CD14-positive monocyte (primary cell): ENCODE measurements at regions not wholly inside any gene's neighbourhood (a gene's known extent, or its start where the extent isn't known, plus 50 kb on each side); places are given as distances from the start of the nearest gene placed in this dataset.

Source experiments
- DNase-seq, 3 donors: peaks; one replicate each; pipeline ENCODE4 v3.0.0-alpha.2; 2011 to 2022
- H2AFZ ChIP-seq: 2 replicates; pipeline ENCODE4 v1.6.0; 2012; ENCODE audit warnings: mild to moderate bottlenecking, low read depth, low read length, inconsistent platforms; ENCODE audit not compliant: insufficient read depth, poor library complexity, severe bottlenecking
- H3K27ac ChIP-seq, 2 donors: 1 replicate in 1 of 2; 2 replicates in 1 of 2; pipeline ENCODE4 v1.5.1; 2012 to 2013; ENCODE audit warnings: low read length in 2 of 2, control low read depth in 1 of 2, inconsistent platforms in 1 of 2, low read depth in 1 of 2, mild to moderate bottlenecking in 1 of 2
- H3K27me3 ChIP-seq, 2 donors: one replicate each; pipeline versions ENCODE4 v1.6.0 to v1.6.1; 2011 to 2013; ENCODE audit warnings: low read length in 2 of 2; ENCODE audit not compliant: control insufficient read depth in 2 of 2, insufficient read depth in 2 of 2
- H3K36me3 ChIP-seq, 2 donors: replicated peaks in 1 of 2; 1 replicate in 1 of 2; 2 replicates in 1 of 2; pipeline versions ENCODE4 v1.5.1 to v1.6.1; 2012 to 2013; ENCODE audit warnings: low read length in 2 of 2, control low read depth in 1 of 2, inconsistent platforms in 1 of 2, mild to moderate bottlenecking in 1 of 2; ENCODE audit not compliant: insufficient read depth in 2 of 2, control insufficient read depth in 1 of 2
- H3K4me1 ChIP-seq, 2 donors: 1 replicate in 1 of 2; 2 replicates in 1 of 2; pipeline versions ENCODE4 v1.5.1 to v1.6.1; 2012 to 2013; ENCODE audit warnings: low read length in 2 of 2, control low read depth in 1 of 2, inconsistent platforms in 1 of 2, mild to moderate bottlenecking in 1 of 2, moderate library complexity in 1 of 2; ENCODE audit not compliant: insufficient read depth in 2 of 2, control insufficient read depth in 1 of 2
- H3K4me2 ChIP-seq: replicated peaks from 2 replicates; pipeline ENCODE3; 2012; ENCODE audit warnings: low read length, moderate library complexity, mild to moderate bottlenecking; ENCODE audit not compliant: poor library complexity, severe bottlenecking; ENCODE audit errors: extremely low read depth
- H3K4me3 ChIP-seq, 3 experiments: fragments of 200-600 bp in 1 of 3; sonication (generic) in 1 of 3; replicated peaks in 1 of 3; 1 replicate in 2 of 3; 2 replicates in 1 of 3; pipeline ENCODE4 v1.5.1; 2011 to 2013; ENCODE audit warnings: low read length in 3 of 3, mild to moderate bottlenecking in 3 of 3, control low read depth in 2 of 3, low read depth in 2 of 3, inconsistent platforms in 1 of 3, moderate library complexity in 1 of 3
- H3K79me2 ChIP-seq: 2 replicates; pipeline ENCODE4 v1.6.0; 2012; ENCODE audit warnings: mild to moderate bottlenecking, control low read depth, inconsistent platforms, low read length, moderate library complexity; ENCODE audit not compliant: insufficient read depth
- H3K9ac ChIP-seq: 2 replicates; pipeline ENCODE4 v1.6.0; 2017; ENCODE audit warnings: low read length, mild to moderate bottlenecking; ENCODE audit not compliant: insufficient read depth, poor library complexity, severe bottlenecking
- H3K9me3 ChIP-seq, 2 donors: replicated peaks in 1 of 2; 1 replicate in 1 of 2; 2 replicates in 1 of 2; pipeline versions ENCODE4 v1.5.1 to v1.6.1; 2012 to 2013; ENCODE audit warnings: low read length in 2 of 2, control low read depth in 1 of 2; ENCODE audit not compliant: control insufficient read depth in 1 of 2, insufficient read depth in 1 of 2
- H4K20me1 ChIP-seq: 2 replicates; pipeline ENCODE4 v1.6.0; 2012; ENCODE audit warnings: mild to moderate bottlenecking, low read length, control low read depth, moderate library complexity; ENCODE audit not compliant: insufficient read depth
- H3K27ac Mint-ChIP-seq, 7 donors: one replicate each; pipeline ENCODE4 v1.8.0; 2020; ENCODE audit warnings: mild to moderate bottlenecking in 7 of 7, mixed read lengths in 7 of 7, moderate library complexity in 6 of 7, inconsistent platforms in 2 of 7
- H3K27me3 Mint-ChIP-seq, 3 donors: one replicate each; pipeline ENCODE4 v1.8.0; 2021 to 2022; ENCODE audit warnings: low read depth in 3 of 3, mild to moderate bottlenecking in 3 of 3, mixed read lengths in 3 of 3, moderate library complexity in 3 of 3, inconsistent platforms in 1 of 3
- H3K36me3 Mint-ChIP-seq, 2 donors: one replicate each; pipeline ENCODE4 v1.8.0; 2020; ENCODE audit warnings: mixed read lengths in 2 of 2, inconsistent platforms in 1 of 2, mild to moderate bottlenecking in 1 of 2
- H3K4me1 Mint-ChIP-seq: one replicate; pipeline ENCODE4 v1.8.0; 2020; ENCODE audit warnings: mild to moderate bottlenecking, mixed read lengths
- H3K4me3 Mint-ChIP-seq, 2 donors: one replicate each; pipeline ENCODE4 v1.8.0; 2020; ENCODE audit warnings: mild to moderate bottlenecking in 2 of 2, mixed read lengths in 2 of 2, moderate library complexity in 1 of 2
- H3K9me3 Mint-ChIP-seq, 7 donors: one replicate each; pipeline ENCODE4 v1.8.0; 2020 to 2022; ENCODE audit warnings: mixed read lengths in 7 of 7, mild to moderate bottlenecking in 6 of 7, moderate library complexity in 6 of 7, inconsistent platforms in 2 of 7
- CTCF ChIP-seq: fragments of 200-600 bp; IDR thresholded peaks from one replicate; pipeline ENCODE4 v1.8.0; 2022; ENCODE audit warnings: antibody characterized with exemption, mild to moderate bottlenecking
- WGBS: methylation state at CpG from one replicate; pipeline ENCODE4 v1.1.5; 2013; ENCODE audit warnings: missing lambda C conversion rate; ENCODE audit not compliant: insufficient coverage; 5-methylcytosine and 5-hydroxymethylcytosine counted together
- intact Hi-C, 2 donors: fragments of 100-400 bp; cut with micrococcal nuclease; formaldehyde crosslinking; loops; one replicate each; pipeline versions ENCODE4 v1.15.0 to v1.15.1; 2023

GRCh38 chr14:71536015-71536740 lies 396.1 kb upstream of the RGS6 start:
- Histone ChIP-seq H3K27me3 (no peaks in the 10 kb centered on the region), H3K9ac (no peak overlapping the region), H3K36me3 (peaks cover 0 to 15% of the 10 kb centered on the region in 2 donors), H3K79me2 (no peaks in the 10 kb centered on the region), H3K4me2 (no peak overlapping the region), H3K4me1 (peaks cover 12 to 15% of the 10 kb centered on the region in 2 donors), H2AFZ (no peak overlapping the region), H3K27ac (no peak overlapping the region), H4K20me1 (peaks cover 82% of the 10 kb centered on the region), H3K4me3 (no peak overlapping the region), H3K9me3 (no peaks in the 10 kb centered on the region)
- H3K27me3 Mint-ChIP-seq, result no peaks in the 10 kb centered on the region
- no peak overlapping the region for H3K4me3 Mint-ChIP-seq
- DNase-seq, result no peak
- peaks cover 20 to 34% of the 10 kb centered on the region in 2 donors for H3K36me3 Mint-ChIP-seq
- H3K4me1 Mint-ChIP-seq, result peaks cover 19% of the 10 kb centered on the region
- peaks cover 0 to 2% (median 0%) of the 10 kb centered on the region in 7 donors for H3K9me3 Mint-ChIP-seq
- TF ChIP-seq CTCF, result no peak
- H3K27ac Mint-ChIP-seq, result no peak overlapping the region
- intact Hi-C loops, result no loop called here
- WGBS, result 86% methylated on average over 1 of the region's 2 CpGs

GRCh38 chr14:71536927-71537772 lies 395.1 kb upstream of the RGS6 start:
- H3K4me3 ChIP-seq, result no peak overlapping the region
- H2AFZ ChIP-seq, result no peak overlapping the region
- peaks cover 7 to 8% of the 10 kb centered on the region in 2 donors for H3K9me3 ChIP-seq
- Mint-ChIP-seq H3K36me3 (peaks cover 10 to 27% of the 10 kb centered on the region in 2 donors), H3K9me3 (peaks cover 2 to 9% (median 2%) of the 10 kb centered on the region in 7 donors), H3K27me3 (no peaks in the 10 kb centered on the region), H3K4me3 (no peak overlapping the region), H3K27ac (peak overlapping the region in 1 of 7 donors; percentile 3), H3K4me1 (peaks cover 19% of the 10 kb centered on the region)
- peaks cover 12 to 15% of the 10 kb centered on the region in 2 donors for H3K4me1 ChIP-seq
- H3K36me3 ChIP-seq, result peaks cover 0 to 5% of the 10 kb centered on the region in 2 donors
- no peaks in the 10 kb centered on the region for H3K79me2 ChIP-seq
- no peak for TF ChIP-seq CTCF
- no peak overlapping the region for H3K27ac ChIP-seq
- peaks cover 80% of the 10 kb centered on the region for H4K20me1 ChIP-seq
- WGBS, result no CpG with 5 or more reads among the region's 9 CpGs
- H3K4me2 ChIP-seq, result no peak overlapping the region
- DNase-seq, result no peak
- intact Hi-C loops, result no loop called here
- no peaks in the 10 kb centered on the region for H3K27me3 ChIP-seq
- H3K9ac ChIP-seq, result no peak overlapping the region
